ENCODE measurements at regions not wholly inside any gene's neighbourhood (a gene's known extent, or its start where the extent isn't known, plus 50 kb on each side); places are given as distances from the start of the nearest gene placed in this dataset.
A peak's percentile ranks its signal among the peaks of the same experiment; 100 is the strongest.

DNA sequence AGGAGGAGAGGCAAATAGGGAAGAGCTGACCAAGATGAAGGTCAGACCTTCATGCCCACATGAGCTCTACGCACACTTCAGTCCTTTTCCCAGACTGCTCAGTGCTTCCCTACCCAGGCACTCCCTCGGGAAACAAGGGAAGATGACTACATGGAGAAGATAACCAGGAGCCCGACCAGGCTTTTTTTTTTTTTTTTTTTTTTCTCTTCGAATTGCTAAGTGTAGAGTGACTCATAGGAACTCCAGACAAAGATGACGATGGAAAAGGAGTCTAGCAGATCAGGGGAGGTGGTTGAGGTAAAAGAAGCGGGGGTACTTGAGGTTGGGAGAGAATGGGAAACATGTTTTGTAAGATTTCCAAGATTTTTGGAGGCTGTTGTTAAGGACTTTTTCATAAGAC is 526.1 kb downstream of the BNC2 start:
- peak overlapping the region; percentile 92 for H3K27ac ChIP-seq
- H3K9ac ChIP-seq = no peak overlapping the region
- DNase-seq (ENCODE audit: low spot score) = no peak
- Mint-ChIP-seq H3K4me1 (peaks cover 58% of the 10 kb centered on the region), H3K27me3 (ENCODE audit: insufficient read depth, low read depth) (peaks cover 18% of the 10 kb centered on the region), H3K27ac (peak overlapping the region; percentile 95), H3K9me3 (peaks cover 38% of the 10 kb centered on the region), H3K36me3 (peaks cover 5% of the 10 kb centered on the region), H3K4me3 (no peak overlapping the region)
- peak overlapping the region; percentile 61 for H3K4me2 ChIP-seq
- H4K20me1 ChIP-seq (ENCODE audit: low read depth) = no peaks in the 10 kb centered on the region
- TF ChIP-seq EZH2phosphoT487 (IDR thresholded peaks at IDR 0.05) = no peak
- TF ChIP-seq EZH2 (IDR thresholded peaks at IDR 0.05) = no peak
- TF ChIP-seq, protein P1, sequence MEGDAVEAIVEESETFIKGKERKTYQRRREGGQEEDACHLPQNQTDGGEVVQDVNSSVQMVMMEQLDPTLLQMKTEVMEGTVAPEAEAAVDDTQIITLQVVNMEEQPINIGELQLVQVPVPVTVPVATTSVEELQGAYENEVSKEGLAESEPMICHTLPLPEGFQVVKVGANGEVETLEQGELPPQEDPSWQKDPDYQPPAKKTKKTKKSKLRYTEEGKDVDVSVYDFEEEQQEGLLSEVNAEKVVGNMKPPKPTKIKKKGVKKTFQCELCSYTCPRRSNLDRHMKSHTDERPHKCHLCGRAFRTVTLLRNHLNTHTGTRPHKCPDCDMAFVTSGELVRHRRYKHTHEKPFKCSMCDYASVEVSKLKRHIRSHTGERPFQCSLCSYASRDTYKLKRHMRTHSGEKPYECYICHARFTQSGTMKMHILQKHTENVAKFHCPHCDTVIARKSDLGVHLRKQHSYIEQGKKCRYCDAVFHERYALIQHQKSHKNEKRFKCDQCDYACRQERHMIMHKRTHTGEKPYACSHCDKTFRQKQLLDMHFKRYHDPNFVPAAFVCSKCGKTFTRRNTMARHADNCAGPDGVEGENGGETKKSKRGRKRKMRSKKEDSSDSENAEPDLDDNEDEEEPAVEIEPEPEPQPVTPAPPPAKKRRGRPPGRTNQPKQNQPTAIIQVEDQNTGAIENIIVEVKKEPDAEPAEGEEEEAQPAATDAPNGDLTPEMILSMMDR (IDR thresholded peaks at IDR 0.05) = no peak
- H3K4me1 ChIP-seq = peaks cover 28% of the 10 kb centered on the region
- no peak overlapping the region for H3K4me3 ChIP-seq
- H3K36me3 ChIP-seq = no peaks in the 10 kb centered on the region
- no peaks in the 10 kb centered on the region for H3K9me3 ChIP-seq (ENCODE audit: low read depth)
- H2AFZ ChIP-seq (replicated peaks) = no peak overlapping the region
- no peaks in the 10 kb centered on the region for H3K27me3 ChIP-seq
- H3F3A ChIP-seq (ENCODE audit: low read depth) = peaks cover 22% of the 10 kb centered on the region
- H3K79me2 ChIP-seq (ENCODE audit: low read depth) = no peaks in the 10 kb centered on the region

- Histone ChIP-seq H3K9ac (no peak overlapping the region), H3K36me3 (no peaks in the 10 kb centered on the region), H3K79me2 (ENCODE audit: low read depth) (no peaks in the 10 kb centered on the region), H3K27ac (peak overlapping the region; percentile 92), H3K9me3 (ENCODE audit: low read depth) (no peaks in the 10 kb centered on the region), H3F3A (ENCODE audit: low read depth) (peaks cover 22% of the 10 kb centered on the region), H2AFZ (replicated peaks) (no peak overlapping the region), H3K4me1 (peaks cover 35% of the 10 kb centered on the region), H3K27me3 (no peaks in the 10 kb centered on the region), H4K20me1 (ENCODE audit: low read depth) (no peaks in the 10 kb centered on the region), H3K4me3 (no peak overlapping the region), H3K4me2 (peak overlapping the region; percentile 61)
- H3K4me3 Mint-ChIP-seq = no peak overlapping the region
- H3K9me3 Mint-ChIP-seq = peaks cover 28% of the 10 kb centered on the region
- H3K4me1 Mint-ChIP-seq = peaks cover 66% of the 10 kb centered on the region
- TF ChIP-seq EZH2 (IDR thresholded peaks at IDR 0.05) (no peak), EZH2phosphoT487 (IDR thresholded peaks at IDR 0.05) (no peak)
- TF ChIP-seq, protein P1 (IDR thresholded peaks at IDR 0.05) = no peak
- DNase-seq (ENCODE audit: low spot score) = no peak
- peaks cover 14% of the 10 kb centered on the region for H3K27me3 Mint-ChIP-seq (ENCODE audit: insufficient read depth, low read depth)
- peaks cover 4% of the 10 kb centered on the region for H3K36me3 Mint-ChIP-seq
- H3K27ac Mint-ChIP-seq = peak overlapping the region; percentile 95
These were observed 524.6 kb downstream of the BNC2 start for GRCh38 chr9:16345902-16346301.

DNA sequence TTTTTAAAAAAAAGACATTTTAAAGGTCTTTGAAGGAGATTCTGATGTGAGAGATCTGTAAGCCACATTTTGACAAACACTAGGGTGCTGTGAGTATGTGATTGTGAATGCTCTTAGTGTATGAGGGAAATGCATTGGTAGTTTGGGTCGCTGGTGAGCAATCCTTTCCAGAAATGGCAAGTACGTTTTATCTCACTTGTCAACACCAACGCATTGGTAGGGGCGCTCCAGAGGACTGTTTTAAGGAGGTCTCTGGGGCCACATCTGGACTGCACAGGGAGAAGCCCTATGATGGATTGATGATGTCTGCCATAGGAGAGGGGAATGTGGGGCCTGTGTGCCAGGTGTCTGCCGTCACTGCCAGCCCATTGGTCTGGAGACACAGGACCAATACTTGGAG is 522.6 kb downstream of the BNC2 start:
- H3K27me3 ChIP-seq = no peaks in the 10 kb centered on the region

More for the DNA sequence above, 522.6 kb downstream of the BNC2 start:
- Histone ChIP-seq H3K4me2 (no peak overlapping the region), H2AFZ (replicated peaks) (no peak overlapping the region), H3K9ac (no peak overlapping the region), H3K4me3 (no peak overlapping the region), H3K4me1 (peaks cover 43% of the 10 kb centered on the region), H3K79me2 (ENCODE audit: low read depth) (no peaks in the 10 kb centered on the region), H4K20me1 (ENCODE audit: low read depth) (no peaks in the 10 kb centered on the region), H3K36me3 (no peaks in the 10 kb centered on the region), H3F3A (ENCODE audit: low read depth) (peaks cover 22% of the 10 kb centered on the region), H3K27ac (no peak overlapping the region), H3K9me3 (ENCODE audit: low read depth) (no peaks in the 10 kb centered on the region)
- DNase-seq (ENCODE audit: low spot score) = no peak
- Mint-ChIP-seq H3K4me1 (peaks cover 70% of the 10 kb centered on the region), H3K27me3 (ENCODE audit: insufficient read depth, low read depth) (peaks cover 13% of the 10 kb centered on the region), H3K4me3 (no peak overlapping the region), H3K9me3 (peaks cover 18% of the 10 kb centered on the region), H3K36me3 (no peaks in the 10 kb centered on the region), H3K27ac (peak overlapping the region; percentile 88)
- TF ChIP-seq EZH2 (IDR thresholded peaks at IDR 0.05) (no peak), EZH2phosphoT487 (IDR thresholded peaks at IDR 0.05) (no peak)
- TF ChIP-seq, protein P1 (IDR thresholded peaks at IDR 0.05) = no peak
